OCI-M2 (cell line): ENCODE measurements at regions not wholly inside any gene's neighbourhood (a gene's known extent, or its start where the extent isn't known, plus 50 kb on each side); places are given as distances from the start of the nearest gene placed in this dataset.
"Not testable (repeated sequence)": the region's sequence is repeated elsewhere in the genome, so short reads cannot be mapped to it uniquely, and the experiment has no call there.

Source experiments
- DNase-seq: peaks from one replicate; lab custom pipeline; 2025; ENCODE audit not compliant: unreplicated experiment; lab: John Stamatoyannopoulos, UW

DNA sequence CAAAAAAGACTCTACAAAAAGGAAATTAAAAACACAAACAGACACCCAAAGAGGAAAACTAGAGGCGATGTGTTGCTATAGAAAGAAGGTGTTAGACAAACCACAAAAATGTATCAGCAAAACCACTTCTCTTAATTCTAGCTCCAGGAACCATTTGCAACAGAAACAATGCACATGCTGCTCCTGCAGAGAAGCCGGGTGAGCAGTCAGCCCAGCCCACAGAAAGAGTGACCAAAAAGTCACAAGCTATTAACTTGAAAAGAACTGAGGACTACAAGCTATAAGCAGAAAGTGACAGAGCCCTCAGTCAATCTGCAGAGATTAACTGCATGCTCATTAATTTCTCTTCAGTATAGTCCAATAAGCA lies 96.2 kb upstream of the KLHL13 start:
- DNase-seq = no peak

- no peak for DNase-seq
Observed at GRCh38 chrX:118215346-118215745, 98.7 kb upstream of the KLHL13 start.

DNA sequence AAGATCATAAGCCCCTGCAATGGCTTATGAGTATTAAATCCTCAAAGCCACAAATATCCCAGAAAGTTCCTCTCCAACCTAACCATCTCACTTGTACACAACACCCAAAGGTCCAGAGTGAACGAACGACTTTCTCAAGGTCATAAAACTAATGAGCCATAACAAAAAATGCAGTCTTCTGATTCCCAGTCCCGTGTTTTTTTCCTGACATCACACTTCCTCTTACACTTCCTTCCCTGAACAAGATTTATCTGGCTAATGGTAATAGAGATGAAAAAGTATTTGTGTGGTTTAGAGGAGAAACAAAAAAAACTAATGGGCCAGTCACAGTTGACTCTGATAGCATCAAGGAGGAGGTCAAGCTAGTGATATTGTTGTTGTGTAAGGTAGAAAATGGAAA lies 99.5 kb upstream of the KLHL13 start:
- no peak for DNase-seq

DNA sequence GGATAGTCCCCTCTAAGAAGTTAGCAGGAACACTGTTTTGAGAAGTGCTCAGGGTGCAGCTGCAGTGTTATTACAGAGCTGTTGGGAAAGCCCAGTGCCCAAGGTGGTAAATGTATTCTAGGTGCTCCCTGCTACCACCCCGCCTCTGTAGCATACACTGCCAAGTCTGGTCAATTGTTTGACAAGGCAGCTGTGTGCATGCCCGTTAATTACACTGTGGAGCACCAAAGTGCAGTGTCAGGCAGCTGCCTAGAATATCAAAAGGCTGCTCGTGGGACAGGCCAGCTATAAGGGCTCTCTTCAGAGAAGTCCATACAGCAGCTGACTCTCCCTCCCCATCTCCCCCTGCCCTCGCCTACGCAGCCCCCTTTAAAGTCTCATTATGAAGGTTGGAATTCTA lies 99.9 kb upstream of the KLHL13 start:
- DNase-seq = no peak

GRCh38 chrX:118218079-118218478 lies 101.5 kb upstream of the KLHL13 start:
- DNase-seq = no peak

DNA sequence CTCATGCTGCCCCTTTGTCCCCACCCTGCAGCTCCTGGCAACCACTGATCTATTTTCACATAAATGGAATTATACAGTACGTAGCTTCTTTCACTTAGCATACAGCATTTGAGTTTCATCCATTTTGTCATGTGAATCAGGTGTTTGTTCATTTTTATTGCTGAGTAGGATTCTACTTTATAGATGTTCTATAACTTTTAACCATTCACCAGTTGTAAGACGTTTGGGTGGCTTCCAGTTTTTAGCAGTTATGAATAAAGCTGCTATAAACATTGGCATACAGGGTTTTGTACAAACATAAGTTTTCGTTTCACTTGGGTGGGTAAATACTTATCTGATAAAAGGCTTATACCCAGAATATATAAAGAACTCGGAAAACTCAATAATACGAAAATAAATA lies 102.3 kb upstream of the KLHL13 start:
- DNase-seq = no peak

DNA sequence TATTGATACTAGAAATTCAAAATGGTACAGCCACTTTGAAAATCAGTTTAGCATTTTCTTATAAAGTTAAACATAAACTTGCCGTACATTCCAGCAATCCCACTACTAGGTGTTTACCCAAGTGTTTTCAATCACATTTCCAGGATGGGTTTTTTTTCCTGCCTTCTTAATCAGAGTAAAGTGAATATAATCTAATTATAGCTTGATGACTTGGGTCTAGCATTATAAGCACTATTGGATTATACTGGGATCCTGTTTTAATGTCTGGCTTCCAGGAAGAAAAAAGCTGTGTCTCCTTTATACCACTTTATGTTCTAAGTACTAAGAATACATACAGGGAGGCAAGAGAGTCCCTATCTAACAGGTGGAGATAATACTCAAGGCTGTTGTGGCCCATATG lies 103.3 kb upstream of the KLHL13 start:
- DNase-seq = no peak

- DNase-seq = no peak
Observed at GRCh38 chrX:118220509-118220908, 103.9 kb upstream of the KLHL13 start.

DNA sequence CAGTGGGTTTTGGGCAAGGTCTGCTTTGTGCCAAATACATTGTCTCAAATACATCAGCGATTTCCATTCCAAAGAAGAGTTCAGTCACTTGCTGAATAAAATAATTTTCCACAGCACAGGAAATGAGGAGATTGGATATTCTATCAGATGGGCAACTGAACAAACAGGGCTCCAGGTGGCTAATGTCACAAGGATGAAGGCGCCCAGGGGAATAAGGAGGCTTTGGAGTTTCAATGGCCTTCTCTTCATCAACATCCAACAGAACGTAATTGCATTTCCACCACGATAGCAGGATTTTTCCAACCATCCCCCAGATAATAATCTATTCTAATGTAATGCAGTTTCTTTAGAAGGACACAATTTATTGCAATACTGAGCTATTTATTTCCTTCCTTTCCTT lies 104.7 kb upstream of the KLHL13 start:
- no peak for DNase-seq

DNA sequence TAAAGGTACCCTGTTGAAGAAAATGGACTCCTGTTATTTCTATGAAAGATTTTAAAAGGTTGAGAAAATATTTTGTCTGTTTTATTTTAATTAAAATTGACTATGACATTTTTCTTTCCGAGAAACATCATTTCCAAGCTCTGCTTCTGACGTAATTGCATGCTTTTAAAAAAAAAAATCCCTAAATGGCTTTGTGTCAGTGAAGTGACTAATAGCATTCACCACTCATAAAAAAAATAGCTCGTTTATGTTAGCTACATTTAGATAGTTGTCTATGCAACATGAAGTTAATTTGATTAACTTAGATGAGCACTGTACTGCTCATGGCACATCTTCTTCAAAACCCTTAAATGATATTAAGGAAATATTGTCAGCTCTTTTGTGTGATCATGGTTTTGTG lies 105.1 kb upstream of the KLHL13 start:
- no peak for DNase-seq

GRCh38 chrX:118222421-118222820 lies 105.8 kb upstream of the KLHL13 start:
- no peak for DNase-seq

GRCh38 chrX:118225711-118226428 lies 109.3 kb upstream of the KLHL13 start:
- DNase-seq = no peak

DNA sequence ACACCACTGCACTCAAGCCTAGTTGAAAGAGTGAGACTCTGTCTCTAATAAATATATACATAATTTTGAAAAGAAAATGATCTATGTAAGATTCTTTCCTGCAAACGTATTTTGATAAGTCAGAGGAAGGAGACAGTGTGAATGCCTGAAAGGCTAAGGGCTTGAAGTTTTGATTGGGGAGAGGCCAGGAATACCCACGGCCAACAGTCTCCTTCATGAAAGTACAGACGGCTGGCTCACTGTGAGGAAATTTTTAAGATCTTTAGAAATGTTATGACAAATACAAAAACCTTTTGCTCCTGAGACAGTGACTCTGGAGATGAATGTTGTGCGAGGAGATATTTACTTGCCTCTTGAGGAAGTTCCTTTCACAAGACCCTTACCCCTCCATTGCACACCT lies 111.4 kb upstream of the KLHL13 start:
- no peak for DNase-seq

- DNase-seq = no peak
Observed at GRCh38 chrX:118228456-118228855, 111.8 kb upstream of the KLHL13 start.

DNA sequence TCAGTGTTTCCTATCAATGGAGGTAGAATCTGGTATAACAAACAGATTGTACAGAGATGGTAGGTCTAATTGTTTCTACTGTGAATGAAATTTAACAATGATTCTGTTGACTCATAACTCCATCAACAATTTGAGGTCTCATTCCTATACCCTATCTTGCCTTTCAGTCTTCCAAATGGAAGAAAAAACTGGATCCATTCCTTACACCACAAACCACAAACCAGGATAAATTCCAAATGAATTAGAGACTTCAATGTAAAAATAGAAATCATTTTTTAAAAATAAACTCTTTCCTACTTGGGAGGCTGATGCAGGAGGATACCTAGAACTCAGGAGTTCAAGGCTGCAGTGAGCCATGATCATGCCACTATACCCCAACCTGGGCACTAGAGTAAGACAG lies 114.4 kb upstream of the WDR44 start:
- DNase-seq = no peak

DNA sequence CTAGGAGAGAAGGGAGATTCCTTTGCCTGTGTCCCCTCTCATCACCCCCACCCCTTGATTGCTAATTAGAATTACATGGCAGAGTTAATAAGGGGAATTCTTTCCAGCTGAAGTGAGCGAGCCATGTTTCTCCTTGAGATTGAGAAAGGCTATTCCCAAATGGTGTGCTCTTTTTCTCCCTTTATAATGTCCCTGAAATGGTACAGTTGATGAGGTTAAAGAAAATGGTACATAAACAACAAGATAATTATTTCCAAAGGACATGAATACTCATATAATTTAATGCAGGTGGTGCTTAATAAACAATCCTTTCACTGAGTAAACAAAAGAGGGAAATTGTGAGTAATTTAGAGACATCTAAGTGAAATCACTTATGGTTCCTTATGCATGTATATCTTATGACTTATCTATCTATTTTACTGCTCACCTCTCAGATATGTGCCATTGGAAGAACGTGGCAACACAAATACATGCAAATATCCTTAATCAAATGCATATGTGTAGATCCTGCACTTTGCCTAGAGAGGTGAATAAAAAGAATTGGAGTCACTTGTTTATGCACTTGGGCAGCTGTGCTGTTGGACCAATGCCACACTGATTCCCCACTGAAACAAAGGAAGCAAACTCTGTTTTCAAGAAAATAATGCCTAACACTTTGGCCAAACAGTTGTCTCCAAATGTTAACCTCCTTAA lies 106.6 kb upstream of the WDR44 start:
- DNase-seq = no peak

- DNase-seq = no peak
Observed at GRCh38 chrX:118239913-118240698, 105.8 kb upstream of the WDR44 start.

DNA sequence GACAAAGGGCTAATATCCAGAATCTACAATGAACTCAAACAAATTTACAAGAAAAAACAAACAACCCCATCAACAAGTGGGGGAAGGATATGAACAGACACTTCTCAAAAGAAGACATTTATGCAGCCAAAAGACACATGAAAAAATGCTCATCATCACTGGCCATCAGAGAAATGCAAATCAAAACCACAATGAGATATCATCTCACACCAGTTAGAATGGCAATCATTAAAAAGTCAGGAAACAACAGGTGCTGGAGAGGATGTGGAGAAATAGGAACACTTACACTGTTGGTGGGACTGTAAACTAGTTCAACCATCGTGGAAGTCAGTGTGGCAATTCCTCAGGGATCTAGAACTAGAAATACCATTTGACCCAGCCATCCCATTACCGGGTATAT lies 98.9 kb upstream of the WDR44 start:
- not testable (repeated sequence) for DNase-seq

DNA sequence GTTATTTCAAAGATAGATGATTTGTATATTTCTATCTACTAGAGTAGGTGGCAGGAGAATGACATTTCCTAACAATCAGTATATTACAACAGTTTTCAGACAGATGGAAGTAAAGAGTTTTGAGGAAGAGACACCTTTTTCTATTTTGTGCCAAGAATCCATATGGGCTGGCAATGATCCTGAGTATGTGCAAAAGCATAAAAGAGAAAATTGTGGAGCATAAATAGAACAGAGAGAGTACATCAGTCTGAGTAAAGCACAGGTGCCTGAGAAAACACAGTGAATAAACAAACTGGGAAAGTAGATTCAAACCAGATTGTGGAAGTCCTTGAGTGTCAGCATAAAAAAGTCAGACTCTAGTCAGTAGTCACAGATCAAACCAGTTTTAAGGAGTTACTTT lies 96.8 kb upstream of the WDR44 start:
- no peak for DNase-seq

DNA sequence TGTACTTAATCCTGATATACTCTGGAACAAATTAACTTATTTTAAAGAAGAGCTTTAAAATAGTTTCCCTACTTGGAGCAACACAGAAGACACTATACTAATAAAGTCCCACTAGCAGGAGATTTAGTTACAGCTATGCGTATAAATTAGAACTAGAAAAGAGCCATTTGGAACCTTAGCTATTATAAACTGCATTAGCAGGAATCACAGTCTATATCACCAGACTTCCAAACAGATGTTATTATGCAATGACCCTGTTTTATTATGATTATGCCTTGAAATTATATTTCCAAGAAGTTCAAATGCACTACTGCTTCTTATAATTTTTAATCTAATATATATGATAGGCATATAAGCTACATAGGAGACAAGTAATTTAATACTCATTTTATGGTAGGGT lies 95.5 kb upstream of the WDR44 start:
- DNase-seq = no peak

GRCh38 chrX:118251271-118251670 lies 94.6 kb upstream of the WDR44 start:
- no peak for DNase-seq

- DNase-seq = no peak
Observed at GRCh38 chrX:118252967-118253366, 92.9 kb upstream of the WDR44 start.
